ENCODE measurements at regions not wholly inside any gene's neighbourhood (a gene's known extent, or its start where the extent isn't known, plus 50 kb on each side); places are given as distances from the start of the nearest gene placed in this dataset.

- Mint-ChIP-seq H3K36me3 (ENCODE audit: low read depth) (no peaks in the 10 kb centered on the region), H3K4me1 (peaks cover 20% of the 10 kb centered on the region), H3K27ac (peak overlapping the region; percentile 92), H3K4me3 (peak overlapping the region; percentile 89), H3K27me3 (no peaks in the 10 kb centered on the region)
- ATAC-seq, result peak; percentile 90
- no peaks in the 10 kb centered on the region for H3K9me3 ChIP-seq (ENCODE audit: control insufficient read depth, low read length, poor library complexity, severe bottlenecking)
- no peak for DNase-seq
Observed at GRCh38 chr16:17529982-17530760, 59.4 kb upstream of the XYLT1 start.

- no peaks in the 10 kb centered on the region for H3K9me3 ChIP-seq (ENCODE audit: control insufficient read depth, low read length, poor library complexity, severe bottlenecking)
- peaks cover 20% of the 10 kb centered on the region for H3K4me1 Mint-ChIP-seq
- ATAC-seq, result no peak
- H3K4me3 Mint-ChIP-seq, result no peak overlapping the region
- no peak overlapping the region for H3K27ac Mint-ChIP-seq
- DNase-seq, result no peak
- peaks cover 5% of the 10 kb centered on the region for H3K27me3 Mint-ChIP-seq
- H3K36me3 Mint-ChIP-seq (ENCODE audit: low read depth), result no peaks in the 10 kb centered on the region
Observed at GRCh38 chr16:17526956-17527937, 56.5 kb upstream of the XYLT1 start.

GRCh38 chr16:17524656-17525055 is 53.9 kb upstream of the XYLT1 start:
- DNase-seq (no peak), ATAC-seq (no peak)
- H3K27ac Mint-ChIP-seq, result no peak overlapping the region
- peaks cover 3% of the 10 kb centered on the region for H3K36me3 Mint-ChIP-seq (ENCODE audit: low read depth)
- peaks cover 23% of the 10 kb centered on the region for H3K27me3 Mint-ChIP-seq
- peaks cover 17% of the 10 kb centered on the region for H3K4me1 Mint-ChIP-seq
- no peak overlapping the region for H3K4me3 Mint-ChIP-seq
- H3K9me3 ChIP-seq (ENCODE audit: control insufficient read depth, low read length, poor library complexity, severe bottlenecking), result no peaks in the 10 kb centered on the region

GRCh38 chr16:17520561-17520960 is 49.8 kb upstream of the XYLT1 start:
- Mint-ChIP-seq H3K4me1 (peaks cover 5% of the 10 kb centered on the region), H3K27ac (peak overlapping the region; percentile 53), H3K27me3 (peaks cover 47% of the 10 kb centered on the region), H3K4me3 (no peak overlapping the region), H3K36me3 (ENCODE audit: low read depth) (peaks cover 3% of the 10 kb centered on the region)
- ATAC-seq, result no peak
- H3K9me3 ChIP-seq (ENCODE audit: control insufficient read depth, low read length, poor library complexity, severe bottlenecking), result no peaks in the 10 kb centered on the region
- DNase-seq, result no peak

Measured in T-helper 17 cell (primary cell).